ENCODE measurements at regions not wholly inside any gene's neighbourhood (a gene's known extent, or its start where the extent isn't known, plus 50 kb on each side); places are given as distances from the start of the nearest gene placed in this dataset.

DNA sequence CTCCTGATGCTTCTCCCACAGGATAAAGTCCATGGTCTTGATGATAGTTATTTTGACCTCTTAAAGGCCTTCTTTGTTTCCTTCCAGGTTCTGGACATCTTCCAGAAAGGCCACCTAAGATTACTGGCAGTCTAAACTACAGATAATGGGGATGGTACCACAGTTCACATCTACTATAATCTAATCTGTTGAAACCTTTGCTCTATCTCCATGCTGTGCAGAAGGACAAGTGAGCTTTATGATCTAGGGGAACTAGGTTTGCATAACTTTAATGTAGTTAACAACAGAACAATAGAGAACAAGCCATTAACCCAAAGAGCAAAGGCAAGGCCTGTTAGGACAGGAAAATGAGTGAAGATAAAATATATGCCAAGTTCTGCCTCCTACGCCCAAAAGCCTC, 103.9 kb upstream of the KLHL13 start:
- no peak overlapping the region for H2BK120ac ChIP-seq (ENCODE audit: low read depth, low read length)
- no peaks in the 10 kb centered on the region for H3K9me3 ChIP-seq (ENCODE audit: control insufficient read depth, low read length)
- WGBS = no CpG with 5 or more reads among the region's 1 CpG
- H3K27ac ChIP-seq (ENCODE audit: low read length, poor library complexity, severe bottlenecking) = no peak overlapping the region
- no peaks in the 10 kb centered on the region for H3K36me3 ChIP-seq (ENCODE audit: control insufficient read depth in 1 of 2, insufficient read depth in 2 of 2, low read depth in 1 of 2, low read length in 2 of 2)
- H4K91ac ChIP-seq (ENCODE audit: low read length) = no peak overlapping the region
- no peak overlapping the region for H3K4me3 ChIP-seq (ENCODE audit: insufficient read depth in 1 of 2, low read depth in 1 of 2, low read length in 2 of 2)
- no peak overlapping the region for H3K14ac ChIP-seq (ENCODE audit: low read length in 2 of 2)
- DNase-seq = no peak
- H2AK5ac ChIP-seq (ENCODE audit: low read length, severe bottlenecking) = no peak overlapping the region
- no peak overlapping the region for H3K4ac ChIP-seq (ENCODE audit: low read depth in 1 of 2, low read length in 2 of 2)
- no peak overlapping the region for H2AFZ ChIP-seq (ENCODE audit: low read depth, low read length)
- no peak overlapping the region for H2BK15ac ChIP-seq (ENCODE audit: low read depth, poor library complexity, severe bottlenecking)
- H2BK12ac ChIP-seq (ENCODE audit: low read length in 2 of 2) = no peak overlapping the region
- no peak overlapping the region for H4K8ac ChIP-seq (ENCODE audit: low read length)
- H3K9ac ChIP-seq (ENCODE audit: low read length) = no peak overlapping the region
- H3K79me1 ChIP-seq (replicated peaks; ENCODE audit: low read length, poor library complexity, severe bottlenecking) = no peaks in the 10 kb centered on the region
- no peak overlapping the region for H3K4me2 ChIP-seq (ENCODE audit: low read length, poor library complexity, severe bottlenecking)
- H3K27me3 ChIP-seq (ENCODE audit: control insufficient read depth in 1 of 2, insufficient read depth in 1 of 2, low read length in 2 of 2) = peaks cover 0 to 7% of the 10 kb centered on the region in 2 experiments
- H3K23ac ChIP-seq (ENCODE audit: low read length in 2 of 2) = no peak overlapping the region
- no peak overlapping the region for H2BK5ac ChIP-seq (ENCODE audit: low read depth, low read length, poor library complexity, severe bottlenecking)
- H3K4me1 ChIP-seq (ENCODE audit: control insufficient read depth, insufficient read depth, low read depth, low read length) = peaks cover 2% of the 10 kb centered on the region
- no peak overlapping the region for H3K18ac ChIP-seq (ENCODE audit: low read depth in 1 of 2, low read length in 2 of 2)

DNA sequence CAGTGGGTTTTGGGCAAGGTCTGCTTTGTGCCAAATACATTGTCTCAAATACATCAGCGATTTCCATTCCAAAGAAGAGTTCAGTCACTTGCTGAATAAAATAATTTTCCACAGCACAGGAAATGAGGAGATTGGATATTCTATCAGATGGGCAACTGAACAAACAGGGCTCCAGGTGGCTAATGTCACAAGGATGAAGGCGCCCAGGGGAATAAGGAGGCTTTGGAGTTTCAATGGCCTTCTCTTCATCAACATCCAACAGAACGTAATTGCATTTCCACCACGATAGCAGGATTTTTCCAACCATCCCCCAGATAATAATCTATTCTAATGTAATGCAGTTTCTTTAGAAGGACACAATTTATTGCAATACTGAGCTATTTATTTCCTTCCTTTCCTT, 104.7 kb upstream of the KLHL13 start:
- no peak overlapping the region for H3K23ac ChIP-seq (ENCODE audit: low read length in 2 of 2)
- no peak overlapping the region for H2AK5ac ChIP-seq (ENCODE audit: low read length, severe bottlenecking)
- H3K14ac ChIP-seq (ENCODE audit: low read length in 2 of 2) = no peak overlapping the region
- H3K27ac ChIP-seq (ENCODE audit: low read length, poor library complexity, severe bottlenecking) = no peak overlapping the region
- no peak overlapping the region for H3K9ac ChIP-seq (ENCODE audit: low read length)
- peaks cover 0 to 6% of the 10 kb centered on the region in 2 experiments for H3K27me3 ChIP-seq (ENCODE audit: control insufficient read depth in 1 of 2, insufficient read depth in 1 of 2, low read length in 2 of 2)
- DNase-seq = no peak
- H3K4ac ChIP-seq (ENCODE audit: low read depth in 1 of 2, low read length in 2 of 2) = no peak overlapping the region
- H2BK120ac ChIP-seq (ENCODE audit: low read depth, low read length) = no peak overlapping the region
- H2BK12ac ChIP-seq (ENCODE audit: low read length in 2 of 2) = no peak overlapping the region
- H3K79me1 ChIP-seq (replicated peaks; ENCODE audit: low read length, poor library complexity, severe bottlenecking) = no peaks in the 10 kb centered on the region
- H4K8ac ChIP-seq (ENCODE audit: low read length) = no peak overlapping the region
- peaks cover 2% of the 10 kb centered on the region for H3K4me1 ChIP-seq (ENCODE audit: control insufficient read depth, insufficient read depth, low read depth, low read length)
- H3K36me3 ChIP-seq (ENCODE audit: control insufficient read depth in 1 of 2, insufficient read depth in 2 of 2, low read depth in 1 of 2, low read length in 2 of 2) = no peaks in the 10 kb centered on the region
- no peak overlapping the region for H2BK15ac ChIP-seq (ENCODE audit: low read depth, poor library complexity, severe bottlenecking)
- no peak overlapping the region for H2AFZ ChIP-seq (ENCODE audit: low read depth, low read length)
- no peak overlapping the region for H3K4me3 ChIP-seq (ENCODE audit: insufficient read depth in 1 of 2, low read depth in 1 of 2, low read length in 2 of 2)
- no peaks in the 10 kb centered on the region for H3K9me3 ChIP-seq (ENCODE audit: control insufficient read depth, low read length)
- no peak overlapping the region for H4K91ac ChIP-seq (ENCODE audit: low read length)
- no peak overlapping the region for H3K18ac ChIP-seq (ENCODE audit: low read depth in 1 of 2, low read length in 2 of 2)
- no CpG with 5 or more reads among the region's 4 CpGs for WGBS
- H2BK5ac ChIP-seq (ENCODE audit: low read depth, low read length, poor library complexity, severe bottlenecking) = no peak overlapping the region
- H3K4me2 ChIP-seq (ENCODE audit: low read length, poor library complexity, severe bottlenecking) = no peak overlapping the region

DNA sequence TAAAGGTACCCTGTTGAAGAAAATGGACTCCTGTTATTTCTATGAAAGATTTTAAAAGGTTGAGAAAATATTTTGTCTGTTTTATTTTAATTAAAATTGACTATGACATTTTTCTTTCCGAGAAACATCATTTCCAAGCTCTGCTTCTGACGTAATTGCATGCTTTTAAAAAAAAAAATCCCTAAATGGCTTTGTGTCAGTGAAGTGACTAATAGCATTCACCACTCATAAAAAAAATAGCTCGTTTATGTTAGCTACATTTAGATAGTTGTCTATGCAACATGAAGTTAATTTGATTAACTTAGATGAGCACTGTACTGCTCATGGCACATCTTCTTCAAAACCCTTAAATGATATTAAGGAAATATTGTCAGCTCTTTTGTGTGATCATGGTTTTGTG, 105.1 kb upstream of the KLHL13 start:
- Histone ChIP-seq H3K36me3 (ENCODE audit: control insufficient read depth in 1 of 2, insufficient read depth in 2 of 2, low read depth in 1 of 2, low read length in 2 of 2) (no peaks in the 10 kb centered on the region), H4K8ac (ENCODE audit: low read length) (no peak overlapping the region), H3K23ac (ENCODE audit: low read length in 2 of 2) (no peak overlapping the region), H2BK120ac (ENCODE audit: low read depth, low read length) (no peak overlapping the region), H3K18ac (ENCODE audit: low read depth in 1 of 2, low read length in 2 of 2) (no peak overlapping the region), H2BK15ac (ENCODE audit: low read depth, poor library complexity, severe bottlenecking) (no peak overlapping the region), H3K9ac (ENCODE audit: low read length) (no peak overlapping the region), H2AFZ (ENCODE audit: low read depth, low read length) (no peak overlapping the region), H2AK5ac (ENCODE audit: low read length, severe bottlenecking) (no peak overlapping the region), H3K9me3 (ENCODE audit: control insufficient read depth, low read length) (no peaks in the 10 kb centered on the region), H3K79me1 (replicated peaks; ENCODE audit: low read length, poor library complexity, severe bottlenecking) (no peaks in the 10 kb centered on the region), H2BK5ac (ENCODE audit: low read depth, low read length, poor library complexity, severe bottlenecking) (no peak overlapping the region), H4K91ac (ENCODE audit: low read length) (no peak overlapping the region), H3K4me2 (ENCODE audit: low read length, poor library complexity, severe bottlenecking) (no peak overlapping the region), H3K27me3 (ENCODE audit: control insufficient read depth in 1 of 2, insufficient read depth in 1 of 2, low read length in 2 of 2) (peaks cover 0 to 2% of the 10 kb centered on the region in 2 experiments), H3K4ac (ENCODE audit: low read depth in 1 of 2, low read length in 2 of 2) (no peak overlapping the region), H3K14ac (ENCODE audit: low read length in 2 of 2) (no peak overlapping the region), H3K4me3 (ENCODE audit: insufficient read depth in 1 of 2, low read depth in 1 of 2, low read length in 2 of 2) (no peak overlapping the region), H3K27ac (ENCODE audit: low read length, poor library complexity, severe bottlenecking) (no peak overlapping the region), H3K4me1 (ENCODE audit: control insufficient read depth, insufficient read depth, low read depth, low read length) (no peaks in the 10 kb centered on the region), H2BK12ac (ENCODE audit: low read length in 2 of 2) (no peak overlapping the region)
- no CpG with 5 or more reads among the region's 3 CpGs for WGBS
- no peak for DNase-seq

DNA sequence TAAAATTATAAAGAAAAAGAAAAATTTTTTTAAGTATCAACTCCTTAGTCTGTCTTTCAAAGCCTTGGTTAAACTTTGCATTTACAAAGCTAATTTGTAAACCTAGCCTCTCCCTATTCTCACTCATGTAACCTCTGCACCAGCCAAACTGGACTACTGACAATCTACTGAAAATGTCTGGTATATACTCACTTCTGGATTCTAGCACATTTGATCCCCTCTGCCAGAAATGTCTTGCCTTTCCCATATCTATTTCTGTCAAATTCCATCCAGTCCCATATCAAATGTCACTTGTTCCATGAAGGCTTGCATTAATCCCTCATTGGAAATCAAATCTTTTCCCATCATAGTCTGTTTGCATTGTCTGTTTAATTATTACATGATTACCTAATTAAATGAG, 105.8 kb upstream of the KLHL13 start:
- no peak overlapping the region for H2BK5ac ChIP-seq (ENCODE audit: low read depth, low read length, poor library complexity, severe bottlenecking)
- H3K79me1 ChIP-seq (replicated peaks; ENCODE audit: low read length, poor library complexity, severe bottlenecking) = no peaks in the 10 kb centered on the region
- H3K4me3 ChIP-seq (ENCODE audit: insufficient read depth in 1 of 2, low read depth in 1 of 2, low read length in 2 of 2) = no peak overlapping the region

More for the DNA sequence above, 105.8 kb upstream of the KLHL13 start:
- no peaks in the 10 kb centered on the region for H3K9me3 ChIP-seq (ENCODE audit: control insufficient read depth, low read length)
- H3K23ac ChIP-seq (ENCODE audit: low read length in 2 of 2) = no peak overlapping the region
- H3K27ac ChIP-seq (ENCODE audit: low read length, poor library complexity, severe bottlenecking) = no peak overlapping the region
- H2BK15ac ChIP-seq (ENCODE audit: low read depth, poor library complexity, severe bottlenecking) = no peak overlapping the region
- H3K4me1 ChIP-seq (ENCODE audit: control insufficient read depth, insufficient read depth, low read depth, low read length) = no peaks in the 10 kb centered on the region
- no peak overlapping the region for H2AK5ac ChIP-seq (ENCODE audit: low read length, severe bottlenecking)
- H3K36me3 ChIP-seq (ENCODE audit: control insufficient read depth in 1 of 2, insufficient read depth in 2 of 2, low read depth in 1 of 2, low read length in 2 of 2) = no peaks in the 10 kb centered on the region
- H2AFZ ChIP-seq (ENCODE audit: low read depth, low read length) = no peak overlapping the region
- H3K14ac ChIP-seq (ENCODE audit: low read length in 2 of 2) = no peak overlapping the region
- no peak for DNase-seq
- H2BK12ac ChIP-seq (ENCODE audit: low read length in 2 of 2) = no peak overlapping the region
- H3K27me3 ChIP-seq (ENCODE audit: control insufficient read depth in 1 of 2, insufficient read depth in 1 of 2, low read length in 2 of 2) = no peaks in the 10 kb centered on the region
- H4K91ac ChIP-seq (ENCODE audit: low read length) = no peak overlapping the region
- H3K9ac ChIP-seq (ENCODE audit: low read length) = no peak overlapping the region
- H3K18ac ChIP-seq (ENCODE audit: low read depth in 1 of 2, low read length in 2 of 2) = no peak overlapping the region
- H4K8ac ChIP-seq (ENCODE audit: low read length) = no peak overlapping the region
- no peak overlapping the region for H2BK120ac ChIP-seq (ENCODE audit: low read depth, low read length)
- H3K4ac ChIP-seq (ENCODE audit: low read depth in 1 of 2, low read length in 2 of 2) = no peak overlapping the region
- H3K4me2 ChIP-seq (ENCODE audit: low read length, poor library complexity, severe bottlenecking) = no peak overlapping the region
